GM18505 (cell line): ENCODE measurements at regions not wholly inside any gene's neighbourhood (a gene's known extent, or its start where the extent isn't known, plus 50 kb on each side); places are given as distances from the start of the nearest gene placed in this dataset.

Experiments
- ATAC-seq: cut with Tn5 transposase; IDR thresholded peaks from one replicate; pipeline ENCODE4 v1.9.1; 2021; ENCODE audit not compliant: unreplicated experiment
- POLR2A ChIP-seq: IDR thresholded peaks from 4 replicates; pipeline ENCODE4 v1.6.1; 2011; ENCODE audit warnings: borderline replicate concordance; ENCODE audit not compliant: insufficient read depth, insufficient read length; ENCODE audit errors: extremely low read depth

- ATAC-seq = no peak
- TF ChIP-seq POLR2A = no peak
Observed at GRCh38 chr15:56783156-56783856, 50.0 kb upstream of the ZNF280D start.
